SU-DHL-6 (cell line): ENCODE measurements at regions not wholly inside any gene's neighbourhood (a gene's known extent, or its start where the extent isn't known, plus 50 kb on each side); places are given as distances from the start of the nearest gene placed in this dataset.

ENCODE experiments used
- H2AFZ ChIP-seq: fragments of 200-600 bp; sonication (generic); 2 replicates; pipeline ENCODE4 v1.6.1; 2014; ENCODE audit warnings: low read depth, mild to moderate bottlenecking, moderate library complexity, mixed read lengths, antibody characterized with exemption, low read length; ENCODE audit not compliant: severe bottlenecking
- H3F3A ChIP-seq: fragments of 200-600 bp; shearing (Covaris generic); 2 replicates; pipeline ENCODE4 v1.6.0; 2016; ENCODE audit warnings: antibody characterized with exemption, mild to moderate bottlenecking; ENCODE audit not compliant: insufficient read depth
- H3K27ac ChIP-seq: fragments of 200-600 bp; sonication (generic); 2 replicates; pipeline ENCODE4 v1.5.1; 2016; ENCODE audit warnings: low read depth, mild to moderate bottlenecking, low read length, moderate library complexity, mixed read lengths
- H3K27me3 ChIP-seq: fragments of 200-600 bp; sonication (generic), shearing (Covaris generic); 2 replicates; pipeline ENCODE4 v1.6.0; 2014; ENCODE audit warnings: mild to moderate bottlenecking, low read length
- H3K36me3 ChIP-seq: fragments of 200-600 bp; sonication (generic); 2 replicates; pipeline ENCODE4 v1.6.1; 2014; ENCODE audit warnings: mild to moderate bottlenecking, low read length, mixed read lengths
- H3K4me2 ChIP-seq: fragments of 300-600, 200-600 bp; shearing (Covaris generic), sonication (generic); 2 replicates; pipeline ENCODE4 v1.6.0; 2014; ENCODE audit warnings: low read length, low read depth, mild to moderate bottlenecking; ENCODE audit not compliant: poor library complexity, severe bottlenecking
- H3K4me3 ChIP-seq: fragments of 200-600 bp; sonication (generic); 2 replicates; pipeline ENCODE4 v1.5.1; 2014; ENCODE audit warnings: antibody characterized with exemption, low read length, mild to moderate bottlenecking, mixed read lengths; ENCODE audit not compliant: insufficient read depth, poor library complexity, severe bottlenecking
- H3K79me2 ChIP-seq: fragments of 200-600 bp; sonication (generic); 2 replicates; pipeline ENCODE4 v1.6.1; 2014; ENCODE audit warnings: mild to moderate bottlenecking, low read length, moderate library complexity; ENCODE audit not compliant: insufficient read depth
- H3K9ac ChIP-seq: fragments of 200-600 bp; sonication (generic); 2 replicates; pipeline ENCODE4 v1.7.0; 2014; ENCODE audit warnings: mild to moderate bottlenecking, low read length
- H3K9me2 ChIP-seq: fragments of 200-600 bp; sonication (generic); replicated peaks from 2 replicates; pipeline ENCODE4 v1.6.1; 2014; ENCODE audit warnings: low read length; ENCODE audit not compliant: insufficient read depth
- H3K9me3 ChIP-seq: fragments of 200-600 bp; sonication (generic); 2 replicates; pipeline ENCODE4 v1.6.1; 2014; ENCODE audit warnings: low read length, mixed read lengths; ENCODE audit not compliant: insufficient read depth
- H4K20me1 ChIP-seq: fragments of 200-600 bp; sonication (generic); 2 replicates; pipeline ENCODE4 v1.6.1; 2014; ENCODE audit warnings: low read depth, mild to moderate bottlenecking, antibody characterized with exemption, low read length, moderate library complexity, mixed read lengths
- EZH2phosphoT487 ChIP-seq: fragments of 200-600 bp; sonication (generic), shearing (Covaris generic); conservative IDR thresholded peaks from 2 replicates; pipeline ENCODE4 v1.6.1; 2018; ENCODE audit warnings: mild to moderate bottlenecking, antibody characterized with exemption, low read length, moderate library complexity, mixed read lengths
- TF ChIP-seq, protein P1 (sequence below): fragments of 200-600 bp; sonication (generic); IDR thresholded peaks from one replicate; pipeline ENCODE4 v1.5.1; 2017; ENCODE audit warnings: antibody characterized with exemption, mild to moderate bottlenecking, low read length, moderate library complexity; ENCODE audit not compliant: insufficient read depth, poor library complexity, severe bottlenecking

DNA sequence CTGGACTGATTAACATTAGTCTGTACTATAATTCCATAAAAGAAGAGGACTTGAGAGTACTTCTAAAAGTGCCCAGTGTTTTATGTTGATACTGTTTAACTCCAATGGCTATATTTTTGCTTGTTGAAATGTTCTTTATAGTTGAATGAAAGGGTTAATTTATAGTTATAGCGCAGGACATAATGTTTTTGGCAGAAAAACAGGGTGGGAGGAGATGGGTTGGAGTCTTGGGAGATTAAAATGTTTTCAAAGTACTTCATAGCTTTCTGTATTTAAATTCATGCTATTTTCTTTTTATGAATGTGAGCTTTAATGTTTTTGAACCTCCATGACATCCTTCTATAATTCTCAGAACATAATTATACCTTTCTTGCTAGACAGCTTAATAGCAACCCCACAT, 108.2 kb downstream of the CNTN3 start:
- no peak for TF ChIP-seq EZH2phosphoT487
- TF ChIP-seq, protein P1, sequence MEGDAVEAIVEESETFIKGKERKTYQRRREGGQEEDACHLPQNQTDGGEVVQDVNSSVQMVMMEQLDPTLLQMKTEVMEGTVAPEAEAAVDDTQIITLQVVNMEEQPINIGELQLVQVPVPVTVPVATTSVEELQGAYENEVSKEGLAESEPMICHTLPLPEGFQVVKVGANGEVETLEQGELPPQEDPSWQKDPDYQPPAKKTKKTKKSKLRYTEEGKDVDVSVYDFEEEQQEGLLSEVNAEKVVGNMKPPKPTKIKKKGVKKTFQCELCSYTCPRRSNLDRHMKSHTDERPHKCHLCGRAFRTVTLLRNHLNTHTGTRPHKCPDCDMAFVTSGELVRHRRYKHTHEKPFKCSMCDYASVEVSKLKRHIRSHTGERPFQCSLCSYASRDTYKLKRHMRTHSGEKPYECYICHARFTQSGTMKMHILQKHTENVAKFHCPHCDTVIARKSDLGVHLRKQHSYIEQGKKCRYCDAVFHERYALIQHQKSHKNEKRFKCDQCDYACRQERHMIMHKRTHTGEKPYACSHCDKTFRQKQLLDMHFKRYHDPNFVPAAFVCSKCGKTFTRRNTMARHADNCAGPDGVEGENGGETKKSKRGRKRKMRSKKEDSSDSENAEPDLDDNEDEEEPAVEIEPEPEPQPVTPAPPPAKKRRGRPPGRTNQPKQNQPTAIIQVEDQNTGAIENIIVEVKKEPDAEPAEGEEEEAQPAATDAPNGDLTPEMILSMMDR, result no peak
- Histone ChIP-seq H3K9ac (no peak overlapping the region), H4K20me1 (no peaks in the 10 kb centered on the region), H3F3A (no peaks in the 10 kb centered on the region), H3K79me2 (no peaks in the 10 kb centered on the region), H3K4me2 (no peak overlapping the region), H3K27ac (no peak overlapping the region), H3K27me3 (no peaks in the 10 kb centered on the region), H3K9me3 (no peaks in the 10 kb centered on the region), H3K36me3 (no peaks in the 10 kb centered on the region), H3K4me3 (no peak overlapping the region), H2AFZ (no peak overlapping the region), H3K9me2 (no peaks in the 10 kb centered on the region)

DNA sequence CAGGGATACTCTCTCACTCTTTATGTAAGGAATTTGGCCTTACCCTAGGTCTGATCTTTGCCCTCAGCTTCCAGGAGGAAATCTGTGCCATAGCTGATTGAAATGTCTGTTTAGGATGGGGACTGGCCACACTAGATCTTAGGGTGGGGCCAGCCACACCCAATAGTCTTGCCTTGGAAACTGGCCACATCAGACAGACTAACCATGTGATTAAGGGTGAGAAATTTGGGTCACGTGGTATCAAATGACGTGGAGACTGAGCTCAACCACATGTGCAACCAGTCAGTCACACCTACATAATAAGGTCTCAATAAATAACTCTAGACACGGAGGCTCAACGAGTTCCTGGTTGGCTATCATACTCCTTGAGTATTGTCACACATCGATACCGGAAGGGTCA, 113.5 kb downstream of the CNTN3 start:
- Histone ChIP-seq H3K27ac (no peak overlapping the region), H3K36me3 (no peaks in the 10 kb centered on the region), H3K4me3 (no peak overlapping the region), H3K9me3 (no peaks in the 10 kb centered on the region), H3F3A (no peaks in the 10 kb centered on the region), H4K20me1 (no peaks in the 10 kb centered on the region), H3K27me3 (no peaks in the 10 kb centered on the region), H2AFZ (no peak overlapping the region), H3K9me2 (no peaks in the 10 kb centered on the region), H3K9ac (no peak overlapping the region), H3K79me2 (no peaks in the 10 kb centered on the region), H3K4me2 (no peak overlapping the region)
- TF ChIP-seq EZH2phosphoT487, result no peak
- TF ChIP-seq, protein P1, result no peak

DNA sequence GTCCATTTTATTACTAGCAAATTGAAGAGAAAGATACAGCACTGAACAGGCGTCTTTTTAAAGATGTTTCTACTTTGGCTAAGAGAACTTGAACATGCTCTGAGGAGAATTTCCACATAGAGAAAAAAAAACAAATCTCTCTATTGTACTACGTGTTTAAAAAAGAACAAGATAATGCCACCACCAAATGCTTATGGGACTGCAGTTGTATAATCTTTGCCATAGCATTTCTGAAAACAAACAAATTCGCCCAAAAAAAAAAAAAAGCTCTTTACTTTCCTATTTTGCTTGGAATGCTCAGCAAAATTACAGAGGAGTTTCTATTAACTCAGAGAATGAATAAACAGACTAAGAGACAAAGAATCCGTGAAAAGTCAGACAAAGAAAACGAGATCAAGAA, 114.2 kb downstream of the CNTN3 start:
- no peaks in the 10 kb centered on the region for H3K9me2 ChIP-seq
- H3K79me2 ChIP-seq, result no peaks in the 10 kb centered on the region
- H3K4me3 ChIP-seq, result no peak overlapping the region
- no peak overlapping the region for H3K27ac ChIP-seq
- H4K20me1 ChIP-seq, result no peaks in the 10 kb centered on the region
- no peaks in the 10 kb centered on the region for H3K27me3 ChIP-seq
- TF ChIP-seq EZH2phosphoT487, result no peak
- TF ChIP-seq, protein P1, result no peak
- no peaks in the 10 kb centered on the region for H3F3A ChIP-seq
- H2AFZ ChIP-seq, result no peak overlapping the region
- no peaks in the 10 kb centered on the region for H3K9me3 ChIP-seq
- H3K36me3 ChIP-seq, result no peaks in the 10 kb centered on the region
- H3K4me2 ChIP-seq, result no peak overlapping the region
- H3K9ac ChIP-seq, result no peak overlapping the region
